ENCODE measurements at regions not wholly inside any gene's neighbourhood (a gene's known extent, or its start where the extent isn't known, plus 50 kb on each side); places are given as distances from the start of the nearest gene placed in this dataset.

GRCh38 chr12:43294916-43295315 is 257.1 kb downstream of the ADAMTS20 start:
- no peak for DNase-seq

DNA sequence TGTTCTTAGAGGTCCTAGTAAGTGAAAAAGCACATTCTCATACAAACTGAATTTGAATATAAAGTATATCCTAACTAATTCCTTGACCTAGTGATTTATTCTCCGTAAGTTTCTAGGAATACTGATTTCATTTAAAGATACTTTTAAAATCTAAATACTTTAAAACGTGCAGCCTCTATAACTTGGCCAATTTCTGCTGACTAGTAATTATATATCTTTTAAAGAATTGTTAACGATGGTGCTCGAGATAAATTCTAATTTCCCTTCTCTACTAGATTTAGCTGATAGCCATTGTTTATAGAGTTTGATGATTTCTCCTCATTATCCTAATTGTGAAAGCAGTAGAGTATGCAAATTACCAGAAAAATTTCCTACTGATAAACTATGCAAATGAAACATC is 257.9 kb downstream of the ADAMTS20 start:
- DNase-seq = no peak

GRCh38 chr12:43293396-43293795 is 258.6 kb downstream of the ADAMTS20 start:
- DNase-seq = no peak

DNA sequence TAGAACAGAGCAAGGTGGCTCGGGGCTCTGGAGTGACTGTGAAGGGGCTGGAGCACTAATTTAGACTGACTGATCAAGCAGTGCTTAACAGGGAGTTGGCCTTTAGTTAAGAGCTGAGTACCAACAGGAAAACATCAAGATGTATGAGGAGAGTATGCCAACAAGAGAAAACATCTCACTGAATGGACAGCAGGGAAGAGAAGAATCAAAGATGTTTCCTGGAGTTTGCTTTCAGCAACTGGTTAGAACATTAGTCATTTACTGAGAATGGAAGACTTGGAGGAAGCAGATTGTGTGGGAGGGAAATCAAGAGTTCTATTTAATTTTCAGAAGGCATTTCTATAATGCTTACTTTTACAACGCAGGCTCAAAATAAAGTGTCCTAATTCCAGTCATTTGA is 259.3 kb downstream of the ADAMTS20 start:
- no peak for DNase-seq

DNA sequence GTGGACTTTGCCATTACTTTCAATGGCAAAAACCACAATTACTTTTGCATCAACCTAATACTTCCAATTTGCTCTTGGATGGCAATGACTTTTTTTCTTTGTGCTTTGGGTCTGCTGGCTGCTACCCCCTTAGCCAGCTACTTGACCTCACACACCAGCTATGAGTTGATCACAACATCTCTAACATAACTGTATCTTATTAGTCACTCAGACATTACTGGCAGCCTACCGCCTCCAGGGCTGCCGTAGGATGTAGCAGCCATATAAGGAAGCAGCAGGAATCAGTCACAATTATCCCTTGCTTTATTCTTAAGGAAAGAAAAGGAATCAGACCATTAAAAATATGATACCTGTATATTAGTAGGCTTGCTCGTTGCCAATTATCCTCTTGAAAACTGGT is 260.5 kb downstream of the ADAMTS20 start:
- DNase-seq = no peak

DNA sequence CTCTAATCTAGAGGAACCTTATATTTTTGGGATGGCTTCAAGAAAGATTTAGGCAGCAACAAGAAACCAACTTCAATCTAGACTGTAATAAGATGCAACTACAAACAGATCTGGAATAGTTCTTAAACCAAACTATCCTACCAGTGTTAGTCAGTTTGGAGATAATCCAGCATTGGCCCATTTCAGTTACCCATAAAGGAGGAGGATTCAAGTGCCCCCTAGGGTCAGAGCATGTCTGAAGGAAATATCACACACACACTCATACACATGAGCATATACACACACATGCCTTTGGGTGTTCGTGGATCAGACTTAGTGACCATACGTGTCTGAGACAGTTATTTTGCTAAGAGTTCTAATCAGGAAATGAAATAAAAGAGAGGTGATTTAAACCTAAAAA is 261.2 kb downstream of the ADAMTS20 start:
- no peak for DNase-seq

- no peak for DNase-seq
Observed at GRCh38 chr12:43289426-43289801, 262.6 kb downstream of the ADAMTS20 start.

DNA sequence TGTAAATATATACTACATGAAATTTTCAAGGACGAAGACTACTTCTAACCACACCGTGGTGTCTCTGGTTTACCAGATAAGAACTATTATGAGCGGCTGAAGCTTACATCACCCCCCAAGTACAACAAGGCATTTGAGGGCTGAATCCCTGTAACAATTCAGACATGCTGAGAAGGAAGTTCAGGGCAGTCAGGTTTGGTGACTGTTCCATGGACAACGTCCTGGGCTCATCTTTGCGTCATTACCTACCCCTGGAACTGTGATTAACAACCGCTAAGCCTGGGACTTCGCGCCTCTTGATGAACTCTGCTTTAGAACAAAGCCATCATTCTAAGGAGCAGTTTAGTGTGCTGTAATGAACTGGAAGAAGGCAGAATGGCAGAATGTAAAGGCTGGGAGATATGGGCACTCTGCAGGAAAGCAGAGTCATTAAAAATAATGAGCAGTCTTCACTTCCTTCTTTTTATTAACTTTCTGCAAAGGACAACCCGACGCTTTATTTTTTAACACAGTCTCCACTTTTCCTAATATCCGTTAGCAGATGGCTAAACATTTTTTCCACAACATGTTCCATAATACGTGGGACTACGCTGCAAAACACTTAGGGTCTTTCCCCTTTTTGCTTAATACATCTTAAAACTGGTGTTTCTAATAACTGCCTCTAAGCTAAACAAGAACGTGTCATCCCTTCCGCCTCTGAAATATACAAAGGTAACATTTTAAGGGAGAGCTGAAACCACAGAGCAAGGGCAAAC is 263.2 kb downstream of the ADAMTS20 start:
- DNase-seq = no peak

DNA sequence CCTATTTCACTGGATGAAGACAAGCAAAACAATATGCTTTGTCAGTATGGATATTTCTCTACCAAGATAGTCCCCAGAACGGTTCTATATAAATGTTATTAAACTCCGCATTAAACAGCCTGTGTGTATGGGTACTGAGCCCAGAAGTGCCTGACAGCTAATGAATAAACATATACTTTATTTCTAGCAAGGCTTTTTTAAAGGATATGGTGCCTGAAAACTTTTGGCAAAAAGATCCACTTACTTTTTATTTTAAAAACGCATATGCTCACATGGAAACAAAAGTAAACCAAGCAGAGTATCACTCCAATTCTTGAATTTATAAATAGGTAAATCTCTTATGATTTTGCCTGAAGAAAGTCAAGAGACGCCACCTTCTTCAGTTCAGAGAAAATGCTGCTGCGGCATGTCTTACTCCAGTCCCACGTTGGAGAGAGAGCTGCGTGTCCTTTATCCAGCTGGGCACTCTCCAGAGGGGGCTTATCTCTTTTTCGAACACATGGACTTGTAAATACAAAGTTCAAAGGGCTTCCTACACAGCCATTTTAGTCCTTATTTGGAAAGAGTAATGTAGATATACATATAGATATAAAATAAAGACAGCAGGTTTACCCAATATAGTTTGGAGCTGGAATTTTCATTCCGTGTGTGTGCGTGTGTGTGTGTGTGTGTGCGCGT is 264.2 kb downstream of the ADAMTS20 start:
- DNase-seq = no peak

DNA sequence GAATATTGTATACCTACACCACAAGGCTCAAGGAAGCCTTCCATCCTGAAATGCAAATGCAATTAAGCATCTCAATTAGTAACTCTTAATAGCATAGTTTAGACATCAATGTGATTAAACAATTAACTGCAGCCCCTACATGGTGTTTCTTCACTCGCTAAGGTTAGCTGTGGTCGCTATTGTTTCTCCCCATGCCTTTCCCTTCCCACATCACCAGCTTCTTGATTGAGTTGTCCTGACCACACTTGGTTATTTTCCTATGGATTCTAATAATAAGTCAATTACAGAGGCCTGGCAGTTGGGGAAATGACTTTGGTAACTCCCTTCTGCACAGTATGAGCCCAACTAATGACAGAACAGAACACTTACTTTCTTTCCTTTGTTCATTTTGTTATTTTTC is 265.0 kb downstream of the ADAMTS20 start:
- DNase-seq = no peak

DNA sequence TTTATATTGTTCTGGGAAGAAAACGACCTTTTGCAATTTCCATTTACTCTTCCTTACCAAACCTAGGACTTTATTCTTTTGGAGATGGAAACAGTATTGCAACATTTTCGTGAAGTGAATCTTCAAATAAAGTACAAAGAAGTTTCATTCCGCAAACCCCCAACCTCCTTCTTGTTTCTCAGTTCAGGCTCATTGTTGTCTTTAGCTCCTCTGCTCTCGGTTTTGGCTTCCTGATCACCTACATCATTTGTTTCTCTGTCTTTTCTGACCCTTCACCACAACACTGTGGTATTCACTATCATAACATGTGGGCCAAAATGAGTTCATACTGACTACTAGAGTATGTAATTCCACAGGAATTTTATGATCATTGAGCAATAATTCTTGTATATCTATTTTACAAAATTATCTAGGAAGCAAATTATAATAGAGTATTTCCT is 266.8 kb downstream of the ADAMTS20 start:
- no peak for DNase-seq

GRCh38 chr12:43284486-43285158 is 267.4 kb downstream of the ADAMTS20 start:
- DNase-seq = no peak

- DNase-seq = no peak
Observed at GRCh38 chr12:43283206-43283605, 268.8 kb downstream of the ADAMTS20 start.

DNA sequence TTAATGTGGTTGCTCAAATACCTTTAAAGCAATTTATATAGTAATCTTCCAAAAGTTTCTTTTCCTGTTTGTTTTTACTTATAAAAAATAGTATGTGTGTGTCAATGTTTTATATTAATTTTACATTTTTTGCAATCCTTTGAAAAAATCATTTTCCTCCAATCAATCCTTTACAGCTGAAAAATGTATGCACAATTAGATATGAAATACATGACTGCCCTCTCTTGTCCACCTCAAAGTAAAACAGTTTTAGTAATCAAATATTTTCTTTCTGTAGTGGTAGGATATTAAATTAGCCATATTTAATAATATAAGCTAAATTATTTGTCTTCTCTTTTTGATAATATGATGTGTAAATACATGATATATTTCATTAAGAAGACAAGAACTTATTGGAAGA is 269.9 kb downstream of the ADAMTS20 start:
- DNase-seq = no peak

DNA sequence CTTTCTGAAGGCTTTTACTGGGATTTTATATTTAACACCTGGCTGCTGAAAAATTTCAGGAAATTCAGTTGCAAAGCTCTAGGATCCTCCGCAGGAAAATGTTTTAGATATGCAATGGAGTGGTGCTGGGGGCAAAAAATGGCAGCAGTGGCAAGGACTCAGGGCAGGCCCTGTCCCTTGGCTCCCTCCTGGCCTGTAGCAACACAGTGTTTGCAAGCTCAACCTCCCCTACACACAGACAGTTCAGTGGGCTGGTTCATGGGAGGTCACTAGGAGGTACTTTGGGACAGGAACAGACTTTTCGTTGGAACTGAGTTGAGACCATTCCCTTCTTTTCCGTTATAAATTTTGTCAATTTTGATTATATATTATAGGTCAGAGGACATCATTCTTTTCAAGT is 270.4 kb downstream of the ADAMTS20 start:
- DNase-seq = no peak

GRCh38 chr12:43278541-43278832 is 273.5 kb downstream of the ADAMTS20 start:
- no peak for DNase-seq

DNA sequence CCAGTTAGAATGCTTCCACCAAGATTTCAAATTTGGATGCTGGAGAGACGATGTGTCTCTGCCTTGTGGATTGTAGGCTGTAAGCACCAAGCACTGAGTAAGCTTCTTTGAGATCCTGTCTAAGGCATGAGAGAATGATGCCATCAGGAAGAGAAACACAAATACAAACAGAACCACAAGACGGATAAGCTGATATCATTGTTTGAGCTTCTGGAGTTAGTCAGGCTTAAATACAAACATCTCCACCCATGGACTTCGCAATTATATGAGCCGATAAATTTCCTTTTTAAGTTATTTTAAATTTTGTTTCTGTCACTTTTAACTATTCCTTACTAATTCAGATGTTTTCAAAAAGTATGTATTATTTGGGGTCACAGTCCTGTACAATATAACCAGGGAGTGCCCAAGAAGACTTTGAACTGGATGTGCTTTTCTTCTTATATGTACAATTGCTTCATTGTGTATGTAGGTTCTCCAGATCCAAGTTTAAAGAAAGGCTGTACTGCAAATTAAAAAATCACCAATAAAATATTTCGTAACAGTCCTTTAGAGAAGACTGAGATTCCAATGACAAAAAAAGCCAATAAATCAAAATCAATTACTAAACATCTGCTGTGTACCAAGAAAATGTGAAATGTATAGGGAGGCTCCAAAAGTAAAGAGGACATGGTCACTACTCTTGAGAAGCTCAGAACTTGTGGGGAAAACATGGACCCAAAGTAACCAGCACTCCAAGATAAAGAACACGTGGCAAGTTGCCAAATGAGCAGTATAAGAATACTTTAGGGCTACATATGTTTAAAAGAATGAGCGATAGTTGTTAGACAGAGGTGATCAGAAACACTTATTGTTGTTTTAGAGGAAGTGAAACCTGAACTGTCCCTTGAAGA is 274.1 kb downstream of the ADAMTS20 start:
- DNase-seq = no peak

DNA sequence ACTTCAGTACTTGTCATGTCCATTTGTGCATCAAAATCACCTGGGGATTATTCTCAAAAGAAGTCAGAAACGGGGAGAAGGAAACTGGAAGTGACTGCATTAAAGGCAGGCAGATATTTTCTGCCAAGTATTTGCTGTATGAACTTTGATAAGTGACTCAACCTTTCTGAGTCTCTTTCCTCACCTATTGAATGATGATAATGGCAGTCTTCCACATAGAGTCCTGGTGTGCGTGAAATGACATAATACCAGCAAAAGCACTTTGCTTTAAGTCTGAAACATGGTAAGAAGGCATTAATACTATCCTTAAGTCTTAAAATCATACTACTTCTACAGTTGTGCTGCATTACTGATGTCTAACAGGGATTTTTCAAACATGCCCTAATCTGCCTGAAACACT is 278.5 kb downstream of the ADAMTS20 start:
- DNase-seq = no peak

DNA sequence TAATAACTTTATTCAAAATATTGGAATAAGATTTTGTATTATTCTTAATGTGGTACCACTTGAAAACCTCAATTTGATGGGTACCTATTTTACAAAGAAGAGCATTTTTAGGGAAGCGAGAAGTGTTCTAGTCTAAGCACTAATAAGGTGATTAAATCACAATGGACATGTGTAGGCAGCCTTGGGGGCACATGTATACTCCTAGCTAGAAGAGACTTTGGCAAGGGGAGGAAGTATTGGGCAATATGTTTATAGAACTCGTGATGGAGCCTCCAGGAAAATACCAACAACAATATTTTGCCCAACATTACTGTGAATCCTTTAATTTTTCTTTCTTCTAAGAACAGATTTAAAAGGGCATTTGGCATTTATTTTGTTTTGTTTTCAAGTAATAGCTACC is 280.3 kb downstream of the ADAMTS20 start:
- DNase-seq = no peak

GRCh38 chr12:43267818-43268217 is 284.2 kb downstream of the ADAMTS20 start:
- no peak for DNase-seq

GRCh38 chr12:43261701-43262100 is 290.3 kb downstream of the ADAMTS20 start:
- no peak for DNase-seq

DNA sequence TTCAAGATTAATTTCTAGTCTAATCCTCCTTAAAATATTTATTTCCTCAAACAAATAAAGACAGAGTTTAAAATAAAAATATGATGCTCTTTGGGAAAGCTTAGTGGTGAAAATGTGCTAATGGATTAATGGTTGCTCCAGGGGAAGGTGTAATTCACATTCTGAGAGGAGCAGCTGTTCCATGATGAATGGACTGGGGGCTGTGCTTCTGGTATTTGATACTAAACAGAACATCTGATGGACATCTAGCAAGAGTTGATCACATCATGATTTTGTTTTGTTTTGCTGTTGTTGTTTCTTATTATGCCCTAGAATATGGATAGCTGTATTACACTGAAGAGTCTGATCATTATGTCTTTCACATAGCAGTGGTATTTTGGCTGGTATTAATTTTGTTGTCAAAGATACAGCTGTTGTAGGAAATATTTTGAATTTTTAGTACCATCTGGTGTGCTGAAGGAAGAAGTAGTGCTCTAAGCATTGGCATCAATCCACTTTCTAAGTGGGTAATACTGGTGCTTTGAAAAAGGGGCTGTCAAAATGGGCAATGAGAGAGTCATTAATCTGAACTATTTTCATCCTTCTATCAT is 296.4 kb downstream of the ADAMTS20 start:
- DNase-seq = no peak

DNA sequence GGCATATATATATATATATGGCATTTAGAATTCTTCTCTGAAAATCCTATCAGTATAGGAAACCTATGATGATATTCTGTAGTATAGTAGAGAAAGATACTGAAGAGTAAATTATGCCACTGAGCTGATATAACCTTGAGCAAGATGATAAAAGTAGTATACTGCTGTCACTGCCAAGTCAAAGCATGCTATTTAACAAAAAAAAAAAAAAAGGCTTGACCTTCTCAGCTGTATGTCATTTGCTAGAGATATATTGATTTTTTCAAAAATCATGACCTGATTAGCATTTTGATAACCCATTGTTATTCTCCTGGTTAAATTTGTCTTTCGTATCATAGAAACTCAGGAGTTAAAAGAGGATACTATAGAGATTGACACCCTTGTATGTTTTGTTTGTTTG is 299.4 kb downstream of the ADAMTS20 start:
- no peak for DNase-seq
